HUES6 (cell line): ENCODE measurements at regions not wholly inside any gene's neighbourhood (a gene's known extent, or its start where the extent isn't known, plus 50 kb on each side); places are given as distances from the start of the nearest gene placed in this dataset.

Experiments
- H3K27ac ChIP-seq: 2 replicates; pipeline ENCODE4 v1.7.0; 2013; ENCODE audit warnings: low read depth, mild to moderate bottlenecking, low read length, inconsistent platforms
- H3K27me3 ChIP-seq: 2 replicates; pipeline ENCODE4 v1.6.1; 2013; ENCODE audit warnings: low read length; ENCODE audit not compliant: control insufficient read depth, insufficient read depth
- H3K36me3 ChIP-seq: 2 replicates; pipeline ENCODE4 v1.6.1; 2013; ENCODE audit warnings: low read length; ENCODE audit not compliant: control insufficient read depth, insufficient read depth
- H3K4me1 ChIP-seq: 2 replicates; pipeline ENCODE4 v1.6.1; 2013; ENCODE audit warnings: low read length; ENCODE audit not compliant: control insufficient read depth, insufficient read depth
- H3K4me3 ChIP-seq: 2 replicates; pipeline ENCODE4 v1.5.1; 2013; ENCODE audit warnings: low read depth, low read length
- H3K9ac ChIP-seq: one replicate; pipeline ENCODE4 v1.6.1; 2013; ENCODE audit warnings: mild to moderate bottlenecking, low read length
- H3K9me3 ChIP-seq: 2 replicates; pipeline ENCODE4 v1.6.1; 2013; ENCODE audit warnings: low read depth, low read length; ENCODE audit not compliant: control insufficient read depth, insufficient read depth

DNA sequence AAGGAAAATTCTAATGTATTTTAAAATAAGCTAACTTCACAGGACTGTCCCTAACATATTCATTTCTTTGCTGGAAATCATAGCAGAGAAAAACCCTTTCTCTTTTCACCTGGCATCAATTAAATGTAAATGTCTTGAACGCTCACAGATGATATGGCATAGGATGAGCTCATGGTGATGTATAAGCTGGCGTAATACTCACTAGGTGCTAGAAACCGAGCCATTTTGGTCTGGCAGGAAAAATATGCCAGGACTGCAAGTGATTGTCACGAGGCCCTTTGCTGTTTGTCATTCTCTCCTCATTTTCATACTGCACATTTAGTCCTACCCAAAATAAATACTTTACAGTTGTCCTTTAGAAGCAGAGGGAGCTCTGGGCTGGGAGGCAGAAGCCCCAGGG, 222.7 kb upstream of the LNX1 start:
- no peak overlapping the region for H3K4me3 ChIP-seq
- no peaks in the 10 kb centered on the region for H3K36me3 ChIP-seq
- no peaks in the 10 kb centered on the region for H3K27me3 ChIP-seq
- no peak overlapping the region for H3K9ac ChIP-seq
- no peaks in the 10 kb centered on the region for H3K9me3 ChIP-seq
- H3K27ac ChIP-seq = no peak overlapping the region
- no peaks in the 10 kb centered on the region for H3K4me1 ChIP-seq

DNA sequence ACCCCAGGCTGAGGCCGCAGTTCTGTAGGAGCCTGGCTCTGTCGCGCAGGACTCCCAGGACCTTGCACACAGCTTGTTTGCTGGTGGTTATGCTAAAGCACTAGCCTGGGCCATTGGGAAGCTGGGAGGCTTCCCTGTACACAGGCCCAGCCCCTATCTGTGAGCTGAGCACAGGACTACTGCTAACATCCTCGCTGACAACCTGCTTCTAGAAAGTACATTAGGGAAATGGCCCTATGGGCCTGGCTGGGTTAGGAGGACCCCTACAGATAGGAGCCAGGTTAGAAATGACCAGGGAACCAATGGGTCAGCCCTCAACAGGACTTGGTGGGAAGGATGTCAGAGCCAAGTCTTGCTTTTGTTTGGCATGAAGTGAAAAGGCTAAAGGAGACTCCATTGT, 219.4 kb upstream of the LNX1 start:
- H3K4me1 ChIP-seq = no peaks in the 10 kb centered on the region
- H3K4me3 ChIP-seq = no peak overlapping the region
- no peaks in the 10 kb centered on the region for H3K36me3 ChIP-seq
- H3K27me3 ChIP-seq = no peaks in the 10 kb centered on the region
- H3K9ac ChIP-seq = no peak overlapping the region
- H3K9me3 ChIP-seq = peaks cover 4% of the 10 kb centered on the region; the same call in 1 of the 2 replicates
- no peak overlapping the region for H3K27ac ChIP-seq

DNA sequence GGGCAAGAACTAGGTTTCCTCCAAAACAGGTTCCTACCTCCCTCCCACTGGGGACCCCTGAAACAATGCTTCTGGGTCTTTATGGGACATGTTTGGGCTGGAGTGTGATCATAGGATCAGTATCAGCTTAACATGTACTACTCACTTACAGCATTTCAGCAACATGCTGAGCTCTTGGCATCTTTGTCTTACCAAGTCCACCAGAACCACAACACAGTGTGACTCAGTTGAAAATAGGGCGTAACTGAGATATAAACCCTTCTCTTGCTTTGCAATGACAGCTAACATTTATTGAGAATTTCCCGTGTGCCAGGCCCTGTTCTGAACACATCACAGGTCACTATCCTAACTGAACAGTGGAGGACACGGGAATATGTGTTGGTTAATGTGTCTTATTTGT, 218.5 kb upstream of the LNX1 start:
- peaks cover 4% of the 10 kb centered on the region; the same call in 1 of the 2 replicates for H3K9me3 ChIP-seq
- H3K27me3 ChIP-seq = no peaks in the 10 kb centered on the region
- H3K27ac ChIP-seq = no peak overlapping the region
- H3K4me1 ChIP-seq = no peaks in the 10 kb centered on the region
- no peaks in the 10 kb centered on the region for H3K36me3 ChIP-seq
- no peak overlapping the region for H3K4me3 ChIP-seq
- no peak overlapping the region for H3K9ac ChIP-seq

DNA sequence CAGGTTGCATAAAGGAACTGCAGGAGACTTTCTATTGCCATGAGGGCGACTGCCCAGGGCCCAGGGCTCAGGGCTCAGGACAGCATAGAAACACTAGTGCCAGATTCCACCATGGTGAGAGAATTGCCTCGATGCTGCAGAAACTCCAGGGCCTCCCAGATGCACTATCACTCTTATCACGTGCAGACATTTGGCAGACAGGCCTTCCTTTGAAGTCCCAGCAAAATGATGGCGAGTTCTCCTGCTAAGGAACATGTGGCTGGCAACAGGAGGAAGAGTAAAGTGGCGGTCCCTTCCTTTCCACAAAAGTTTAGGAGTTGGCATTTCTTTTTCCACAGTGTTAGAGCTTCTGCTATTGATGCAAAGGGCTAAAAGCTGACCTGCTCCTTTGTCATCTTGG, 214.0 kb upstream of the LNX1 start:
- Histone ChIP-seq H3K9ac (no peak overlapping the region), H3K9me3 (peaks cover 4% of the 10 kb centered on the region; the same call in 1 of the 2 replicates), H3K4me3 (no peak overlapping the region), H3K36me3 (no peaks in the 10 kb centered on the region), H3K4me1 (no peaks in the 10 kb centered on the region), H3K27ac (no peak overlapping the region), H3K27me3 (no peaks in the 10 kb centered on the region)

DNA sequence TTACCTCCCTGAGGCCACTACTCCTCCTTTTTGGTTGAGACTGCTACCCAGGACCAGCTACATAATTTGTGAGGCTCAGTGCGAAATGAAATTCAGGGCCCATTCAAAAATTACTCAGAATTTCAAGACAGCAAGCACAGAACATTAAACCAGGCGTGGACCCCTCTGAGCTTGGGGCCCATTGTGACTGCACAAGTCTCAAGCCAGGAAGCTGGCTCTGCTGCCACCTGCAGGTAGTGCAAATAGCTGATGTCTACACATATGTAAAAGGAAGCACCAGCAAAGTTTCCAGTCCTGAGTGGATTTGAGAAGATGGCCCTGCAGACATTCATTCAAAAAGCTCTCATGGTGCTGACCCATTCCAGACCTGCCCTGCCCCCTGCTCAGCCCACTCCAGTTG, 213.4 kb upstream of the LNX1 start:
- Histone ChIP-seq H3K36me3 (no peaks in the 10 kb centered on the region), H3K4me1 (no peaks in the 10 kb centered on the region), H3K27ac (no peak overlapping the region), H3K27me3 (no peaks in the 10 kb centered on the region), H3K4me3 (no peak overlapping the region), H3K9ac (no peak overlapping the region), H3K9me3 (peaks cover 4% of the 10 kb centered on the region; the same call in 1 of the 2 replicates)

DNA sequence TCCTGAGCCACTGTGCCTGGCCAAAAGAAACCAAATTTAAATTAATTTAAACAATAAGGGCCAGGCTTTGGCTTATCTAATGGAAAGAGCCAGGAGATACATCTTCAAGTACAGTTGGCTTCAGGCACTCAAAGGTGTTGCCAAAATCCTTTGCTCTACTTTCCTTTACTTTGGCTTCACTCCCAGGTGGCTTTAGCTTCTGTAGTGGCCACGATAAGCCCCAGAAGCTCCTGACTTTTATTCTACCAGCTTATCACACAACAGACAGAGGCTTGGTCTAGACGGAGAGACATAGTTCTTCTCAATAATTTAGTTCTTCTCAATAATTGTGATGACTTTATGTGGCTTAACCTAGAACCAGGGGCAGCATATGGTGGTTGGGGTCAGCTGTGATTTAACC, 211.2 kb upstream of the LNX1 start:
- no peaks in the 10 kb centered on the region for H3K36me3 ChIP-seq
- H3K9ac ChIP-seq = no peak overlapping the region
- H3K4me1 ChIP-seq = no peaks in the 10 kb centered on the region
- no peak overlapping the region for H3K4me3 ChIP-seq
- no peaks in the 10 kb centered on the region for H3K27me3 ChIP-seq
- H3K27ac ChIP-seq = no peak overlapping the region
- no peaks in the 10 kb centered on the region for H3K9me3 ChIP-seq

DNA sequence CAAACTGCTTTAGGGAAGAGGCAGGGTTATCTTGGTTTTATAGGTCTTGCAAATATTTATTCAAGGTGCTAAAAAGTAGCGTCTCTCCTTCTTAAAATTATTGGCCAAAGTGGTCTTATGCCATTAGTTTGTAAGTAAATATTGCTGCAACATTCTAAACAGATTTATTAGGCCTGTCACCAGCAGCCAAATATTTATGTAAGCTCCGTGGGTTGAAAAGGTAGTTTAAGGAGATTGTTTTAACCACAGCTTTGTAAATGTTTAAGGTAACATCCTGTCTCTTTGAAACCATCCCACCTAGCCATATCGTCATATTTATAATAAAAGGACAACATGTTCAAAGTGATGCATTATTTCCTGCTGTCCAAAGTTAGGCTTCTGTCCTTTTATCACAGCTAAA, 210.1 kb upstream of the LNX1 start:
- H3K4me3 ChIP-seq = no peak overlapping the region
- no peaks in the 10 kb centered on the region for H3K4me1 ChIP-seq
- no peaks in the 10 kb centered on the region for H3K27me3 ChIP-seq
- H3K9me3 ChIP-seq = no peaks in the 10 kb centered on the region
- no peak overlapping the region for H3K27ac ChIP-seq
- no peak overlapping the region for H3K9ac ChIP-seq
- H3K36me3 ChIP-seq = no peaks in the 10 kb centered on the region

DNA sequence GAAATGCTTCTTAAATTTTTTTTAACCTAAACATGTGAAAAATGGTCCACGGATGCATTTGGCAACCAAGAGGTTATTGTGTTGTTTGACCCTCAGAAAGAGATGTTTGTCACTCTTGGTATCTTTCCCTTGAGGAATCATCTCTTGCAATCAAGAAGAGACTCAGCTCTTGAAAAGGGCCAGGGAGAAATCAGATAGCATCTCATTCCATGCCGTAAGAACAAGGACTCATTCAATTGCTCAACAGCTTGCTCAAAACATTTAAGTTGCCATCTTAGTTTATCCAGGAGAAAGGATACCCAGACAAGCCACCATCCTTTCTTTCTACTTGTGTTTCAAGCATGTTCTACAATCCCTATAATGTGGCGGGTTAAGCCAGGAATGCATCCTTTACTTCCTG, 209.5 kb upstream of the LNX1 start:
- Histone ChIP-seq H3K9ac (no peak overlapping the region), H3K9me3 (no peaks in the 10 kb centered on the region), H3K4me3 (no peak overlapping the region), H3K27ac (no peak overlapping the region), H3K27me3 (no peaks in the 10 kb centered on the region), H3K4me1 (no peaks in the 10 kb centered on the region), H3K36me3 (no peaks in the 10 kb centered on the region)

DNA sequence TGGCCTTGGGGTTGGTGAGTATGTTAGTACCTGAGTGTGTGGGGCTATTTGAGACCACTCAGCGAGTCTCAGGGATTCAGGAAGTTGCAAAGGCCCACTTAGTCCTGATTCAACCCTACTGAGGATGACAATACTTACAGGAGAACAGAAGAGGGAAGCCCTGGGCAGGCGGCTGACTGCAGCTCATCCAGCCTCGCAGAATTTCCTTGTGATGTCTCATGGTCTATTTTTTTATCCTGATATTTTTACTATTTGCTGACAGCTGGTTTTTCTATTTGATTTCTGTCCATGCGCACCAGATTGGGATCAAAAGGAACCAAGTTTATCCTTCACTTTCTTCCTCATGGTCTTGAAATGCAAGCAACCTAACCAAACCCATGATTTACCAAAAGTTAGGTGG, 201.8 kb upstream of the LNX1 start:
- no peak overlapping the region for H3K9ac ChIP-seq
- no peaks in the 10 kb centered on the region; the same call in 1 of the 2 replicates for H3K27me3 ChIP-seq
- H3K36me3 ChIP-seq = no peaks in the 10 kb centered on the region
- no peak overlapping the region for H3K27ac ChIP-seq
- H3K4me3 ChIP-seq = no peak overlapping the region
- H3K4me1 ChIP-seq = peaks cover 6% of the 10 kb centered on the region; the same call in 1 of the 2 replicates
- no peaks in the 10 kb centered on the region for H3K9me3 ChIP-seq

DNA sequence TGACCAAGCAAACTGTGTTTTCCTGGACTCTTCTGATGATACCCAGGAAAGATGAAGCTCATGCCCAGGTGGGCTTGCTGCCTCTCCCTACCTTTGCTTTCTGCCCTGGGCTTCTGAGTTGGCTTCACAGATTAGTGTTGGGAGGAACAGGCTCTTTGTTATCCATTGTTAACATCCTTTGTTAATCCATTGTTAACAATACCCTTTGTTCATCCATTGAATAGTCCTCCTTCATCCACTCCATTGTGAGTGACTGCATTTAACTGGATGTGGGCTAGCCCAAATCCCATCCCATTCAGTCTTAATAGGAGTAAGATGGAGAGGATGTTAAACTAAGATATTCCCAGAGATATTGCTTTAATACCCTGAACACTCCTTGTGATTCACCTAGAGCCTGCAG, 199.0 kb upstream of the LNX1 start:
- Histone ChIP-seq H3K4me3 (no peak overlapping the region), H3K9ac (no peak overlapping the region), H3K9me3 (no peaks in the 10 kb centered on the region), H3K4me1 (peaks cover 6% of the 10 kb centered on the region; the same call in 1 of the 2 replicates), H3K27me3 (no peaks in the 10 kb centered on the region; the same call in 1 of the 2 replicates), H3K36me3 (no peaks in the 10 kb centered on the region), H3K27ac (no peak overlapping the region)

DNA sequence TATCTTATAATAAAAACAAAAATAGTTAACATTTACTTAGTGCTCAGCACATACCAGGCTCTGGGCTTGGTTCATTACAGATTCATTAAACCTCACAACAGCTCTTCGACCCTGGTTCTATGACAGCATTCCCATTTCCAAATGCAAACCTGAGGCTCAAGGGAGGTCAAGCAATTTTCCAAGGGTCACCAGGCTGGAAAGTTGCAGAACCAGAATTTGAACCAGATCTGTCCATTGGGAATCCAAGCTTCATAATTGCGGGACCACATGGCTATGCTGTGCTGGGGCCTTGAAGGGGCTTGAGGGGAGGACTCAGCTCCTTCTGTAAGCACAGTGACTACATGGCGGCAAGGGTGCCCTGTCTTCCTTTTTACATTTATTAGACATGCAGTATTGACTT, 197.3 kb upstream of the LNX1 start:
- H3K36me3 ChIP-seq = no peaks in the 10 kb centered on the region
- peaks cover 6% of the 10 kb centered on the region; the same call in 1 of the 2 replicates for H3K4me1 ChIP-seq
- no peaks in the 10 kb centered on the region; the same call in 1 of the 2 replicates for H3K27me3 ChIP-seq
- H3K9ac ChIP-seq = no peak overlapping the region
- H3K27ac ChIP-seq = no peak overlapping the region
- H3K9me3 ChIP-seq = no peaks in the 10 kb centered on the region
- H3K4me3 ChIP-seq = no peak overlapping the region

DNA sequence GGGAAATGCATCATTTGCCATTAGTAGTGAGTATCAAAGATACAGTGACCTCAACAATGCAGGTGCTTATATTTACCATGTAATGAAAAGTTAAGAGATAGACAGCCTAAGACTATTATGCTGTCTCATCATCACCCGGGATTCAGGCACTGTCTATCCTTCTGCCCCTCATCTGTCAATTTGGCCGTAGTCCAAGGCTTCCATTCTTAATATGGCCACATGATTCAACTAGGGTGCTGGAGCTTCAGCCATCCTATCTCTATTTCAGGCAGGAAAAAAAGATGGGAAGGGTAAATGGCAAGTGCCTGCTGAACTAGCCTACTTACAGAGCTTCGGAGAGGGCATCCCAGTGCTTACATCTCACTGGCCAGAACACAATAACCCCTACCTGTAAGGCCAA, 196.7 kb upstream of the LNX1 start:
- Histone ChIP-seq H3K27ac (no peak overlapping the region), H3K27me3 (no peaks in the 10 kb centered on the region; the same call in 1 of the 2 replicates), H3K4me3 (no peak overlapping the region), H3K9ac (no peak overlapping the region), H3K9me3 (peaks cover 2% of the 10 kb centered on the region; the same call in 1 of the 2 replicates), H3K4me1 (peaks cover 5% of the 10 kb centered on the region; the same call in 1 of the 2 replicates), H3K36me3 (no peaks in the 10 kb centered on the region)
